ENCODE measurements at regions not wholly inside any gene's neighbourhood (a gene's known extent, or its start where the extent isn't known, plus 50 kb on each side); places are given as distances from the start of the nearest gene placed in this dataset.

DNA sequence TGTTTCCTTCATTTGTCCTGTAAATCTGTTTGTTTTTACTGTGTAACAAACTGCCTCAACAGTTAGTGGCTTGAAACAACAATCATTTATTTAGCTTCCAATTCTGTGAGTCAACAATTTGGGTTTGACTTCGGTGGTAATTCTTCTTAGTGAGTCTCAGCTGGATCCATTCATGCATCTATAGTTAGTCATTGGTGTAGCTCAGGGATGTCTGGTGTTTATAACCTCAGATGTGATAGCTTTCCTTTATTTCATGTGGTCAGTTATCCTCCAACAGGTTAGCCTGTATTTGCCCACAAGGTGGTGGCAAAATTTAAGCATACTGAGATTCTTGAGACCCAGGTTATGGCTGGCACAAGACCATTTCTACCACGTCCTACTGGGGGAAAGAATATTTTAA lies 1267.2 kb downstream of the RAPGEF2 start:
- Histone ChIP-seq H3K27ac (ENCODE audit: low read length) (no peak overlapping the region), H2AFZ (ENCODE audit: low read length) (no peak overlapping the region), H3F3A (ENCODE audit: insufficient read depth, low read length) (no peaks in the 10 kb centered on the region), H3K9ac (ENCODE audit: low read length) (no peak overlapping the region), H3K27me3 (replicated peaks; ENCODE audit: insufficient read depth, low read length) (no peaks in the 10 kb centered on the region), H3K4me3 (ENCODE audit: low read length) (no peak overlapping the region), H3K9me2 (replicated peaks; ENCODE audit: insufficient read depth, low read length) (no peaks in the 10 kb centered on the region), H3K4me2 (ENCODE audit: low read depth, low read length) (no peak overlapping the region), H3K9me3 (replicated peaks; ENCODE audit: insufficient read depth, low read length) (no peaks in the 10 kb centered on the region; the same call in 1 of the 2 replicates), H3K79me2 (ENCODE audit: low read length) (no peaks in the 10 kb centered on the region), H3K36me3 (replicated peaks; ENCODE audit: insufficient read depth, low read length) (no peaks in the 10 kb centered on the region), H4K20me1 (ENCODE audit: insufficient read depth, low read length) (no peaks in the 10 kb centered on the region), H3K4me1 (ENCODE audit: low read length) (no peaks in the 10 kb centered on the region)
- DNase-seq = no peak
- no peak for TF ChIP-seq EZH2 (optimal IDR thresholded peaks at IDR 0.05; ENCODE audit: low read depth, low read length)
- no peak for TF ChIP-seq CTCF (IDR thresholded peaks at IDR 0.05; ENCODE audit: low read length)
- no peak for TF ChIP-seq EZH2phosphoT487 (IDR thresholded peaks at IDR 0.05; ENCODE audit: low read length)

GRCh38 chr4:160371446-160371845 lies 1268.6 kb downstream of the RAPGEF2 start:
- Histone ChIP-seq H3F3A (ENCODE audit: insufficient read depth, low read length) (no peaks in the 10 kb centered on the region), H3K4me2 (ENCODE audit: low read depth, low read length) (no peak overlapping the region), H3K36me3 (replicated peaks; ENCODE audit: insufficient read depth, low read length) (no peaks in the 10 kb centered on the region), H3K27me3 (replicated peaks; ENCODE audit: insufficient read depth, low read length) (no peaks in the 10 kb centered on the region), H3K4me1 (ENCODE audit: low read length) (no peaks in the 10 kb centered on the region), H3K27ac (ENCODE audit: low read length) (no peak overlapping the region), H2AFZ (ENCODE audit: low read length) (no peak overlapping the region), H4K20me1 (ENCODE audit: insufficient read depth, low read length) (no peaks in the 10 kb centered on the region), H3K9me2 (replicated peaks; ENCODE audit: insufficient read depth, low read length) (no peaks in the 10 kb centered on the region), H3K9me3 (replicated peaks; ENCODE audit: insufficient read depth, low read length) (no peaks in the 10 kb centered on the region; the same call in 1 of the 2 replicates), H3K9ac (ENCODE audit: low read length) (no peak overlapping the region), H3K4me3 (ENCODE audit: low read length) (no peak overlapping the region), H3K79me2 (ENCODE audit: low read length) (no peaks in the 10 kb centered on the region)
- DNase-seq = no peak
- no peak for TF ChIP-seq CTCF (IDR thresholded peaks at IDR 0.05; ENCODE audit: low read length)
- no peak for TF ChIP-seq EZH2phosphoT487 (IDR thresholded peaks at IDR 0.05; ENCODE audit: low read length)
- TF ChIP-seq EZH2 (optimal IDR thresholded peaks at IDR 0.05; ENCODE audit: low read depth, low read length) = no peak

DNA sequence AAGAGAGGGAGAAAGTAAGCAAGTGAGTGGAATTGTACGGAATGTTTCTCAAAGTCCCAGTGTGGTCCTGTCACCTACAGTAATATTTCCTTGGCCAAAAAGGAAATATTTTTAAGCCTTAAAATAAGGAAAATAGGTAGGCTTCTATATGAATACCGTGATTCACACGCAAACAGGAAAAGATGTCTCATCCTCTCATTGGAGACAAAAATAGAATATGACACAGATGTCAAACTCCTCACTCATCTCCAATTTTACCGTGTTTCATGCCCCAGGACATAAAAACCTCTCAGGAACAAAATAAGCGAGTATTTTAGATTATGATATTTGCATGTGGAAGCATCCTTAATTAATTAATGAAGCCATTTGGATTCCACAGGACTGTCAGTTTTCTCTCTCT lies 1269.5 kb downstream of the RAPGEF2 start:
- H3K4me1 ChIP-seq (ENCODE audit: low read length) = no peaks in the 10 kb centered on the region
- no peaks in the 10 kb centered on the region for H3K9me2 ChIP-seq (replicated peaks; ENCODE audit: insufficient read depth, low read length)
- no peak overlapping the region for H3K27ac ChIP-seq (ENCODE audit: low read length)
- no peak overlapping the region for H3K9ac ChIP-seq (ENCODE audit: low read length)
- H3K9me3 ChIP-seq (replicated peaks; ENCODE audit: insufficient read depth, low read length) = no peaks in the 10 kb centered on the region
- no peak for TF ChIP-seq CTCF (IDR thresholded peaks at IDR 0.05; ENCODE audit: low read length)
- no peak overlapping the region for H3K4me2 ChIP-seq (ENCODE audit: low read depth, low read length)
- no peak overlapping the region for H2AFZ ChIP-seq (ENCODE audit: low read length)
- H3K4me3 ChIP-seq (ENCODE audit: low read length) = no peak overlapping the region
- H3K27me3 ChIP-seq (replicated peaks; ENCODE audit: insufficient read depth, low read length) = no peaks in the 10 kb centered on the region
- H4K20me1 ChIP-seq (ENCODE audit: insufficient read depth, low read length) = no peaks in the 10 kb centered on the region
- H3K79me2 ChIP-seq (ENCODE audit: low read length) = no peaks in the 10 kb centered on the region
- no peaks in the 10 kb centered on the region for H3K36me3 ChIP-seq (replicated peaks; ENCODE audit: insufficient read depth, low read length)
- DNase-seq = no peak
- no peaks in the 10 kb centered on the region for H3F3A ChIP-seq (ENCODE audit: insufficient read depth, low read length)

Measured in MM.1S (cell line).